WTC11 (cell line): ENCODE measurements at regions not wholly inside any gene's neighbourhood (a gene's known extent, or its start where the extent isn't known, plus 50 kb on each side); places are given as distances from the start of the nearest gene placed in this dataset.
A peak's percentile ranks its signal among the peaks of the same experiment; 100 is the strongest.

Experiments used
- ATAC-seq: fragments of 200-7000 bp; cut with Tn5 transposase; 2 replicates; pipeline ENCODE4 v1.10.0; 2021; ENCODE audit warnings: mild to moderate bottlenecking, moderate library complexity
- CTCF ChIA-PET: fragments of 300-600 bp; sonication (Branson Sonifier 250); formaldehyde crosslinking; loops from one replicate; lab custom pipeline; 2021; ENCODE audit warnings: antibody characterized with exemption; lab: Charles Lee
- POLR2A ChIA-PET: fragments of 350-600 bp; sonication (Branson Sonifier 250); formaldehyde crosslinking; loops from one replicate; lab custom pipeline; 2021; ENCODE audit warnings: antibody characterized with exemption; lab: Charles Lee
- DNase-seq: peaks from one replicate; pipeline ENCODE4 v3.0.0; 2021; ENCODE audit warnings: low spot score
- H3K27ac Mint-ChIP-seq: 2 replicates; pipeline ENCODE4 v1.8.0; 2021; ENCODE audit warnings: mixed read lengths
- H3K27me3 Mint-ChIP-seq: 2 replicates; pipeline ENCODE4 v1.8.0; 2021; ENCODE audit warnings: low read depth, mild to moderate bottlenecking, moderate library complexity, mixed read lengths
- H3K36me3 Mint-ChIP-seq: 2 replicates; pipeline ENCODE4 v1.8.0; 2021; ENCODE audit warnings: mixed read lengths
- H3K4me1 Mint-ChIP-seq: 2 replicates; pipeline ENCODE4 v1.8.0; 2022; ENCODE audit warnings: mixed read lengths
- H3K4me3 Mint-ChIP-seq: 2 replicates; pipeline ENCODE4 v1.8.0; 2021; ENCODE audit warnings: mild to moderate bottlenecking, moderate library complexity, mixed read lengths
- H3K9me3 Mint-ChIP-seq: 2 replicates; pipeline ENCODE4 v1.8.0; 2021; ENCODE audit warnings: mixed read lengths
- CBFB ChIP-seq: sonication (generic); formaldehyde crosslinking; IDR thresholded peaks from 2 replicates; pipeline ENCODE4 v1.8.1; 2022; ENCODE audit warnings: mild to moderate bottlenecking, low read depth, missing genetic modification reagents
- CREB1 ChIP-seq: sonication (generic); formaldehyde crosslinking; IDR thresholded peaks from 2 replicates; pipeline ENCODE4 v1.8.0; 2023; ENCODE audit warnings: mild to moderate bottlenecking, missing genetic modification reagents
- CTCF ChIP-seq: fragments of 200-600 bp; IDR thresholded peaks from 2 replicates; pipeline ENCODE4 v1.8.0; 2022; ENCODE audit warnings: antibody characterized with exemption
- EMX1 ChIP-seq: fragments of 250-450 bp; sonication (Bioruptor Pico); IDR thresholded peaks from 2 replicates; pipeline ENCODE4 v1.8.0; 2021; ENCODE audit warnings: mild to moderate bottlenecking
- ETV6 ChIP-seq: sonication (generic); formaldehyde crosslinking; IDR thresholded peaks from 2 replicates; pipeline ENCODE4 v1.8.1; 2022; ENCODE audit warnings: mild to moderate bottlenecking, missing genetic modification reagents
- GRHL2 ChIP-seq: fragments of 250-450 bp; sonication (Bioruptor Pico); IDR thresholded peaks from 2 replicates; pipeline ENCODE4 v1.8.0; 2022; ENCODE audit warnings: mild to moderate bottlenecking, moderate library complexity; ENCODE audit not compliant: insufficient replicate concordance, severe bottlenecking
- HMGA2 ChIP-seq: fragments of 250-450 bp; sonication (Bioruptor Pico); IDR thresholded peaks from 2 replicates; pipeline ENCODE4 v1.4.0; 2021; ENCODE audit warnings: mild to moderate bottlenecking, moderate library complexity
- IRF1 ChIP-seq: sonication (generic); formaldehyde crosslinking; IDR thresholded peaks from 2 replicates; pipeline ENCODE4 v1.8.0; 2023; ENCODE audit warnings: missing genetic modification reagents
- IRF2 ChIP-seq: sonication (generic); formaldehyde crosslinking; IDR thresholded peaks from 2 replicates; pipeline ENCODE4 v1.8.0; 2022; ENCODE audit warnings: low read depth, missing genetic modification reagents, borderline replicate concordance
- JAZF1 ChIP-seq: fragments of 250-450 bp; sonication (Bioruptor Pico); IDR thresholded peaks from 2 replicates; pipeline ENCODE4 v1.9.0; 2021; ENCODE audit warnings: moderate library complexity, mild to moderate bottlenecking, inconsistent platforms
- NFATC4 ChIP-seq: fragments of 250-450 bp; sonication (Bioruptor Pico); IDR thresholded peaks from 2 replicates; pipeline ENCODE4 v1.9.0; 2021; ENCODE audit warnings: mild to moderate bottlenecking
- NFE2L1 ChIP-seq: sonication (generic); formaldehyde crosslinking; IDR thresholded peaks from 2 replicates; pipeline ENCODE4 v1.8.1; 2023; ENCODE audit warnings: missing genetic modification reagents
- NR2C2 ChIP-seq: sonication (generic); formaldehyde crosslinking; IDR thresholded peaks from 2 replicates; pipeline ENCODE4 v1.8.0; 2022; ENCODE audit warnings: mild to moderate bottlenecking, missing genetic modification reagents
- RELA ChIP-seq: sonication (generic); formaldehyde crosslinking; IDR thresholded peaks from 2 replicates; pipeline ENCODE4 v1.8.1; 2022; ENCODE audit warnings: missing genetic modification reagents, mild to moderate bottlenecking, borderline replicate concordance
- SMAD3 ChIP-seq: sonication (generic); formaldehyde crosslinking; IDR thresholded peaks from 2 replicates; pipeline ENCODE4 v1.8.0; 2022; ENCODE audit warnings: missing genetic modification reagents, mild to moderate bottlenecking, borderline replicate concordance
- SOX15 ChIP-seq: fragments of 250-450 bp; sonication (Bioruptor Pico); IDR thresholded peaks from 2 replicates; pipeline ENCODE4 v1.9.0; 2021; ENCODE audit warnings: mild to moderate bottlenecking
- SP1 ChIP-seq: sonication (generic); formaldehyde crosslinking; conservative IDR thresholded peaks from 2 replicates; pipeline ENCODE4 v1.8.1; 2022; ENCODE audit warnings: missing genetic modification reagents
- USF2 ChIP-seq: sonication (generic); formaldehyde crosslinking; IDR thresholded peaks from 2 replicates; pipeline ENCODE4 v1.8.1; 2023; ENCODE audit warnings: mild to moderate bottlenecking, missing genetic modification reagents, moderate library complexity
- ZNF121 ChIP-seq: sonication (generic); formaldehyde crosslinking; IDR thresholded peaks from 2 replicates; pipeline ENCODE4 v1.8.0; 2023; ENCODE audit warnings: missing genetic modification reagents
- ZNF232 ChIP-seq: sonication (generic); formaldehyde crosslinking; IDR thresholded peaks from 2 replicates; pipeline ENCODE4 v1.8.0; 2022; ENCODE audit warnings: mild to moderate bottlenecking, missing genetic modification reagents
- ZNF423 ChIP-seq: fragments of 250-450 bp; sonication (Bioruptor Pico); IDR thresholded peaks from 2 replicates; pipeline ENCODE4 v2.1.2; 2022; ENCODE audit warnings: mild to moderate bottlenecking, moderate library complexity
- TF ChIP-seq, protein P1 (sequence below): sonication (generic); formaldehyde crosslinking; IDR thresholded peaks from 2 replicates; pipeline ENCODE4 v1.8.1; 2022; ENCODE audit warnings: low read depth, mild to moderate bottlenecking, moderate library complexity, missing genetic modification reagents, borderline replicate concordance
- TF ChIP-seq, protein P2 (sequence below): sonication (generic); formaldehyde crosslinking; IDR thresholded peaks from 2 replicates; pipeline ENCODE4 v1.8.0; 2022; ENCODE audit warnings: mild to moderate bottlenecking, missing genetic modification reagents
- TF ChIP-seq, protein P3 (sequence below): sonication (generic); formaldehyde crosslinking; IDR thresholded peaks from 2 replicates; pipeline ENCODE4 v1.8.1; 2022; ENCODE audit warnings: mild to moderate bottlenecking, moderate library complexity, missing genetic modification reagents
- TF ChIP-seq, protein P4 (sequence below): sonication (generic); formaldehyde crosslinking; IDR thresholded peaks from 2 replicates; pipeline ENCODE4 v1.8.0; 2022; ENCODE audit warnings: mild to moderate bottlenecking, missing genetic modification reagents

- H3K27ac Mint-ChIP-seq = no peak overlapping the region
- no peaks in the 10 kb centered on the region for H3K36me3 Mint-ChIP-seq
- ChIA-PET CTCF (no interaction called here), POLR2A (no interaction called here)
- no peaks in the 10 kb centered on the region; the same call in none of the 2 replicates for H3K27me3 Mint-ChIP-seq
- DNase-seq (no peak), ATAC-seq (no peak)
- H3K4me3 Mint-ChIP-seq = no peak overlapping the region
- H3K4me1 Mint-ChIP-seq = peaks cover 32% of the 10 kb centered on the region
- TF ChIP-seq RELA (CRISPR knock-in tag) (no peak), IRF1 (CRISPR knock-in tag) (no peak), ETV6 (CRISPR knock-in tag) (no peak), HMGA2 (no peak), ZNF423 (CRISPR knock-in tag) (no peak), USF2 (no peak), ZNF121 (CRISPR knock-in tag) (no peak), NFATC4 (CRISPR knock-in tag) (no peak), SP1 (CRISPR knock-in tag) (no peak), CTCF (no peak), GRHL2 (CRISPR knock-in tag) (no peak), JAZF1 (no peak), IRF2 (no peak), NR2C2 (CRISPR knock-in tag) (no peak)
- TF ChIP-seq, protein P1, sequence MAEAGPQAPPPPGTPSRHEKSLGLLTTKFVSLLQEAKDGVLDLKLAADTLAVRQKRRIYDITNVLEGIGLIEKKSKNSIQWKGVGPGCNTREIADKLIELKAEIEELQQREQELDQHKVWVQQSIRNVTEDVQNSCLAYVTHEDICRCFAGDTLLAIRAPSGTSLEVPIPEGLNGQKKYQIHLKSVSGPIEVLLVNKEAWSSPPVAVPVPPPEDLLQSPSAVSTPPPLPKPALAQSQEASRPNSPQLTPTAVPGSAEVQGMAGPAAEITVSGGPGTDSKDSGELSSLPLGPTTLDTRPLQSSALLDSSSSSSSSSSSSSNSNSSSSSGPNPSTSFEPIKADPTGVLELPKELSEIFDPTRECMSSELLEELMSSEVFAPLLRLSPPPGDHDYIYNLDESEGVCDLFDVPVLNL (CRISPR knock-in tag) = no peak
- TF ChIP-seq, protein P2, sequence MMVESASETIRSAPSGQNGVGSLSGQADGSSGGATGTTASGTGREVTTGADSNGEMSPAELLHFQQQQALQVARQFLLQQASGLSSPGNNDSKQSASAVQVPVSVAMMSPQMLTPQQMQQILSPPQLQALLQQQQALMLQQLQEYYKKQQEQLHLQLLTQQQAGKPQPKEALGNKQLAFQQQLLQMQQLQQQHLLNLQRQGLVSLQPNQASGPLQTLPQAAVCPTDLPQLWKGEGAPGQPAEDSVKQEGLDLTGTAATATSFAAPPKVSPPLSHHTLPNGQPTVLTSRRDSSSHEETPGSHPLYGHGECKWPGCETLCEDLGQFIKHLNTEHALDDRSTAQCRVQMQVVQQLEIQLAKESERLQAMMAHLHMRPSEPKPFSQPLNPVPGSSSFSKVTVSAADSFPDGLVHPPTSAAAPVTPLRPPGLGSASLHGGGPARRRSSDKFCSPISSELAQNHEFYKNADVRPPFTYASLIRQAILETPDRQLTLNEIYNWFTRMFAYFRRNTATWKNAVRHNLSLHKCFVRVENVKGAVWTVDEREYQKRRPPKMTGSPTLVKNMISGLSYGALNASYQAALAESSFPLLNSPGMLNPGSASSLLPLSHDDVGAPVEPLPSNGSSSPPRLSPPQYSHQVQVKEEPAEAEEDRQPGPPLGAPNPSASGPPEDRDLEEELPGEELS (CRISPR knock-in tag) = no peak
- TF ChIP-seq, protein P3, sequence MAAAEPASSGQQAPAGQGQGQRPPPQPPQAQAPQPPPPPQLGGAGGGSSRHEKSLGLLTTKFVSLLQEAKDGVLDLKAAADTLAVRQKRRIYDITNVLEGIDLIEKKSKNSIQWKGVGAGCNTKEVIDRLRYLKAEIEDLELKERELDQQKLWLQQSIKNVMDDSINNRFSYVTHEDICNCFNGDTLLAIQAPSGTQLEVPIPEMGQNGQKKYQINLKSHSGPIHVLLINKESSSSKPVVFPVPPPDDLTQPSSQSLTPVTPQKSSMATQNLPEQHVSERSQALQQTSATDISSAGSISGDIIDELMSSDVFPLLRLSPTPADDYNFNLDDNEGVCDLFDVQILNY = no peak
- no peaks in the 10 kb centered on the region for H3K9me3 Mint-ChIP-seq
Measured at GRCh38 chr6:2464641-2465040, 219.2 kb upstream of the GMDS start.

- DNase-seq (no peak), ATAC-seq (no peak)
- peaks cover 18% of the 10 kb centered on the region for H3K4me1 Mint-ChIP-seq
- CTCF ChIA-PET = no interaction called here
- peak overlapping the region; percentile 29; the same call in 1 of the 2 replicates for H3K27ac Mint-ChIP-seq
- H3K4me3 Mint-ChIP-seq = no peak overlapping the region
- no peaks in the 10 kb centered on the region; the same call in 1 of the 2 replicates for H3K27me3 Mint-ChIP-seq
- no peaks in the 10 kb centered on the region for H3K36me3 Mint-ChIP-seq
- H3K9me3 Mint-ChIP-seq = no peaks in the 10 kb centered on the region
- POLR2A ChIA-PET = no interaction called here
- TF ChIP-seq NFE2L1 (CRISPR knock-in tag) = no peak
- no peak for TF ChIP-seq GRHL2 (CRISPR knock-in tag)
- no peak for TF ChIP-seq USF2
- TF ChIP-seq SOX15 (CRISPR knock-in tag) = no peak
- no peak for TF ChIP-seq SMAD3 (CRISPR knock-in tag)
- no peak for TF ChIP-seq EMX1
- no peak for TF ChIP-seq CREB1 (CRISPR knock-in tag)
- TF ChIP-seq ZNF232 (CRISPR knock-in tag) = no peak
- TF ChIP-seq SP1 (CRISPR knock-in tag) = no peak
- TF ChIP-seq, protein P1 (CRISPR knock-in tag) = no peak
- TF ChIP-seq, protein P4, sequence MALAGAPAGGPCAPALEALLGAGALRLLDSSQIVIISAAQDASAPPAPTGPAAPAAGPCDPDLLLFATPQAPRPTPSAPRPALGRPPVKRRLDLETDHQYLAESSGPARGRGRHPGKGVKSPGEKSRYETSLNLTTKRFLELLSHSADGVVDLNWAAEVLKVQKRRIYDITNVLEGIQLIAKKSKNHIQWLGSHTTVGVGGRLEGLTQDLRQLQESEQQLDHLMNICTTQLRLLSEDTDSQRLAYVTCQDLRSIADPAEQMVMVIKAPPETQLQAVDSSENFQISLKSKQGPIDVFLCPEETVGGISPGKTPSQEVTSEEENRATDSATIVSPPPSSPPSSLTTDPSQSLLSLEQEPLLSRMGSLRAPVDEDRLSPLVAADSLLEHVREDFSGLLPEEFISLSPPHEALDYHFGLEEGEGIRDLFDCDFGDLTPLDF (CRISPR knock-in tag) = no peak
- TF ChIP-seq CBFB = no peak
- no peak for TF ChIP-seq IRF2
Measured at GRCh38 chr6:2462831-2463230, 217.4 kb upstream of the GMDS start.
